Type B pancreatic cell (in vitro differentiated cells): ENCODE measurements at regions not wholly inside any gene's neighbourhood (a gene's known extent, or its start where the extent isn't known, plus 50 kb on each side); places are given as distances from the start of the nearest gene placed in this dataset.

Experiments used
- DNase-seq: peaks from one replicate; pipeline ENCODE4 v3.0.0; 2021; ENCODE audit warnings: mixed read lengths; ENCODE audit not compliant: unreplicated experiment; ENCODE audit errors: extremely low spot score
- H3K27ac Mint-ChIP-seq: 2 replicates; pipeline ENCODE4 v1.8.0; 2021; ENCODE audit warnings: mild to moderate bottlenecking, mixed read lengths
- H3K27me3 Mint-ChIP-seq: 2 replicates; pipeline ENCODE4 v1.8.0; 2021; ENCODE audit warnings: mixed read lengths
- H3K36me3 Mint-ChIP-seq: 2 replicates; pipeline ENCODE4 v1.8.0; 2021; ENCODE audit warnings: mixed read lengths
- H3K4me1 Mint-ChIP-seq: one replicate; pipeline ENCODE4 v1.8.0; 2021; ENCODE audit warnings: mixed read lengths; ENCODE audit not compliant: unreplicated experiment
- H3K4me3 Mint-ChIP-seq: 2 replicates; pipeline ENCODE4 v1.8.0; 2021; ENCODE audit warnings: mild to moderate bottlenecking, mixed read lengths
- H3K9me3 Mint-ChIP-seq: 2 replicates; pipeline ENCODE4 v1.8.0; 2021; ENCODE audit warnings: mixed read lengths
- TF ChIP-seq, protein P1 (sequence below): fragments of 200-600 bp; sonication (generic); conservative IDR thresholded peaks from 2 replicates; pipeline ENCODE4 v1.5.0; 2021; ENCODE audit warnings: antibody characterized with exemption, mild to moderate bottlenecking

DNA sequence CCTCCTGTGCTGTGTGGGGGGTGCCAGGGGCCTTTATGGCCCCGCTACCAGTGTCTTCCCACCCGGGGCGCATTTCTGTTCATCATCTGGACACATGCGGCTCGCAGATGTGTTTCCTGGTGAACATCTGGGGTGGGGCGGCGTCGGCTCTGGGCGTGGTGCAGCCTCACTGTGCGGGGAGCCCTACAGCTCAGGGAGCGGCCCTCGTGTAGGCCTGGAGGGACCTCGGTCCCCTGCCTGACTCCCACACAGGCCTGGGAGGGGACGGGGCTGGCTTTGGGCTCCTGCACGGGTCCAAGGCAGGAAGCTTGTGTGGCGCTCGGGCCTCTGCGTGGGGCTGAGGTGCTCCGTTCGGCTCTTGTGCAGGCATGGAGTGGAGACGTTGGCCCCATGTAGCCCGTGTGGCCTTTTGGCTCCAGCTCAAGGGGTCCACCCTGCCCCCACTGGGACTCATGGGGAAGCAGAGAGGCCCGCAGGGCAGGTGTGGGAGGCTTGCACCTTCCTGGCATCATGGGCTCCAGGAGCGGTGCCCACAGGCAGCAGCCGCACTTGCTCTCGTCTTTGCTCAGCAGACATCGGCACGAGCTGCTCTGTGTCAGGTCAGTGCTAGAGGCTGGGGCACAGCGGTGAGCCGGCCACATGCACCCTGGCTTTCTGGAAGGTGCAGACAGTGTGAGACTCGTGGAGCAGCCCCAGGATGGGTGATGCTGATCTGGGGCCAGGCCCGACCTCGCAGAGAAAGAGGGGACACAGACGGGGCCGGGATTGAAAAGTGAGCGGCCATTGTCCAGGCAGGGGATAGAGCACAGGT lies 90.1 kb upstream of the ACTRT2 start:
- H3K9me3 Mint-ChIP-seq = no peaks in the 10 kb centered on the region
- DNase-seq = no peak
- no peaks in the 10 kb centered on the region for H3K27me3 Mint-ChIP-seq
- no peaks in the 10 kb centered on the region for H3K36me3 Mint-ChIP-seq
- no peak overlapping the region for H3K4me3 Mint-ChIP-seq
- TF ChIP-seq, protein P1, sequence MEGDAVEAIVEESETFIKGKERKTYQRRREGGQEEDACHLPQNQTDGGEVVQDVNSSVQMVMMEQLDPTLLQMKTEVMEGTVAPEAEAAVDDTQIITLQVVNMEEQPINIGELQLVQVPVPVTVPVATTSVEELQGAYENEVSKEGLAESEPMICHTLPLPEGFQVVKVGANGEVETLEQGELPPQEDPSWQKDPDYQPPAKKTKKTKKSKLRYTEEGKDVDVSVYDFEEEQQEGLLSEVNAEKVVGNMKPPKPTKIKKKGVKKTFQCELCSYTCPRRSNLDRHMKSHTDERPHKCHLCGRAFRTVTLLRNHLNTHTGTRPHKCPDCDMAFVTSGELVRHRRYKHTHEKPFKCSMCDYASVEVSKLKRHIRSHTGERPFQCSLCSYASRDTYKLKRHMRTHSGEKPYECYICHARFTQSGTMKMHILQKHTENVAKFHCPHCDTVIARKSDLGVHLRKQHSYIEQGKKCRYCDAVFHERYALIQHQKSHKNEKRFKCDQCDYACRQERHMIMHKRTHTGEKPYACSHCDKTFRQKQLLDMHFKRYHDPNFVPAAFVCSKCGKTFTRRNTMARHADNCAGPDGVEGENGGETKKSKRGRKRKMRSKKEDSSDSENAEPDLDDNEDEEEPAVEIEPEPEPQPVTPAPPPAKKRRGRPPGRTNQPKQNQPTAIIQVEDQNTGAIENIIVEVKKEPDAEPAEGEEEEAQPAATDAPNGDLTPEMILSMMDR = no peak
- no peaks in the 10 kb centered on the region for H3K4me1 Mint-ChIP-seq
- H3K27ac Mint-ChIP-seq = no peak overlapping the region

DNA sequence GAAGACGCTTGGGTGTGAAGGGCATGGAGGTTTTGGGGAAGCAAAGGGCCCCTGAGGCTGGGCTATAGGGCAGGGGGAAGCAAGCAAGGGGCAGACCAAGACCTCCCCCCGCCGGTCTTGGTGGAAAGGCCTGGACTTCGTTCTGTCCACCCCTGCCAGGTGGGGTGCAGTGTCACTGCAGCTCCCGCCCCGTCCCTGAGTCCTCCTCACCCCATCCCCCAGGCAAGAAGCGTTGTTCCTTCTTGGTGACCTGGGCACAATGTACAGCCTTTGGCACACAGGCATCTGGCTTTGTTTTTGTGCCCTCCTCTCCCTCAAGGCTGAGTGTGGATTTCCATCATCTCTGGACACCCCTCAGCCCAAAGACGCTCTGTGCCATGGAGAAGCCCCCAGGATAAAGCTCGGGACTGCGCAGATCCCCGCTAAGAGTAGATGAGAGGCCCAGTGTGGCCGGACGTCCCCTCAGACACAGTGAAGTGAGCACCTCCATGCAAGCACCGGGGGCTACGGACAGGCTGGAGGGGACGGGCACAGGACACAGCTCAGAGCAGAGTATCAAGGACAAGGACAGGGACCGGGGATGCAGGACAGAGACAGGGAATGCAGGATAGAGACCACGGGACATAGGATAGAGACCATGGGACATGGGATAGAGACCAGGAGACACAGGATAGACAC lies 89.4 kb upstream of the ACTRT2 start:
- no peak for DNase-seq
- TF ChIP-seq, protein P1 = no peak
- no peaks in the 10 kb centered on the region for H3K4me1 Mint-ChIP-seq
- H3K27ac Mint-ChIP-seq = no peak overlapping the region
- H3K4me3 Mint-ChIP-seq = no peak overlapping the region
- no peaks in the 10 kb centered on the region for H3K9me3 Mint-ChIP-seq
- no peaks in the 10 kb centered on the region for H3K27me3 Mint-ChIP-seq
- H3K36me3 Mint-ChIP-seq = no peaks in the 10 kb centered on the region

DNA sequence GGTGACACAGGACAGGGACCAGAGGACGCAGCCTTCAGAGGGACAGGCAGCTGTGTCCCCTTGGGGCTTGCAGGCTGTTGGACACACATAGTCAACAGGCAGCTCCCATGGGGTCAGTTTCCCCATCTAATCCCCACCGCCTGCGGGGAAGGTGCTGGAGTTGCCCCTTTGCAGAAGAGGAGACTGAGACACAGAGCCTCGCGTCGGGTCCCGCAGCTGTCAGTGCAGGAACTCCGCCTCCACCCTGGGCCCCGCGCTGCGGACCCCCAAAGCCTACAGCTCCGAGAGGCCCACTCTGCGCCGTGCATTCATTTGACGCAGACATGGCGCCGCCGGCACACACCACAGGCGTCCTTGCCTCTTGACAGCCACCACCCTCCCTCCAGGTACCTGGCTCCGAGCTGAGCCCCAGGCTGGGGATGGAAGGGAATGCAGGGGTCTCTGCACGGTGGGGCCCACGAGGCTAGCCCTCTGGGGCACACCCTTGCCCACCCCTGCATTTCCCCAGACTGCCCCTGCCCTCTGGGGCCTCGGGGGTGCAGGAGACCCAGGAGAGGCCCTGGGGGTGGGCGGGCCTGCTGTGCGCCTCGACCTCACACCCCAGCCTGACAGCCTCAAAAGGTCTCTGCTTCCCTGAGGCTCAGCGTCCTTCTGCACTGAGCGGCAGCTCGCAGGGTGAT lies 88.5 kb upstream of the ACTRT2 start:
- Mint-ChIP-seq H3K4me1 (no peaks in the 10 kb centered on the region), H3K36me3 (no peaks in the 10 kb centered on the region), H3K27ac (no peak overlapping the region), H3K27me3 (no peaks in the 10 kb centered on the region), H3K9me3 (peaks cover under 1% of the 10 kb centered on the region), H3K4me3 (no peak overlapping the region)
- TF ChIP-seq, protein P1 = no peak
- DNase-seq = no peak

DNA sequence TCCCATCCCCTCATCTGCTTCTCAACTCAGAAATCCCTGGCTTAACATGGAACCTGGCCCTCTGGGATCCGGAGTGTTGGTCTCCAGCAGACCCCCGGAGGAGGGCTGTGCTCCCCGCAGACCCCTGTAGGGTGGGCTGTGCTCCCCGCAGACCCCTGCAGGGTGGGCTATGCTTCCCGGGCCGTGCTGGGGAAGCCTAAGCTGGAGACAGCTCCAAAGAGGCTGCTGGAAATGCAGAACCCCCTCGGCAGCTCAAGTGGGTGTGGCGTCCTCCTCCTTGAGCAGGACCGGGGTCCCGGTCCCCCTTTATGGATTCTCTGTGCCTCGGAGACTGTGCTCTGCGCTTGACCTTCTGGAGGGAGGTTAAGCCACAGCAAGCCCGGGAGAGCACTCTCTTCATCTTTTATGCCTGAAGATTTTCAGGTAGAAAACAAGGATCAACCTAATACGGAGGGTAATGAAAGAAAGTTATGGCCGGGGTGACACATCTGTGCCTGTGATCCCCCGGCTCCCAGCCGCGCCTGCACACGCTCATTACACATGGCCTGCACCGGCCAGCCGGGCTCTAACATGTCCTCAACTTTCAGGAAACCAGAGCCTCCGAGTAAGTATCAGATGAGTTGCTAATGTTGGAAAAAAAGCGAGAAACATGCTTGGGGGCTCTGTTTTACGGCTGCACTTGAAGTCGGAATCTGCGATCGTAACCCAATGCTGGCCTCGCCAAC lies 87.7 kb upstream of the ACTRT2 start:
- Mint-ChIP-seq H3K27me3 (no peaks in the 10 kb centered on the region), H3K4me1 (no peaks in the 10 kb centered on the region), H3K9me3 (peaks cover 7% of the 10 kb centered on the region), H3K36me3 (no peaks in the 10 kb centered on the region), H3K4me3 (no peak overlapping the region), H3K27ac (no peak overlapping the region)
- TF ChIP-seq, protein P1 = no peak
- no peak for DNase-seq

DNA sequence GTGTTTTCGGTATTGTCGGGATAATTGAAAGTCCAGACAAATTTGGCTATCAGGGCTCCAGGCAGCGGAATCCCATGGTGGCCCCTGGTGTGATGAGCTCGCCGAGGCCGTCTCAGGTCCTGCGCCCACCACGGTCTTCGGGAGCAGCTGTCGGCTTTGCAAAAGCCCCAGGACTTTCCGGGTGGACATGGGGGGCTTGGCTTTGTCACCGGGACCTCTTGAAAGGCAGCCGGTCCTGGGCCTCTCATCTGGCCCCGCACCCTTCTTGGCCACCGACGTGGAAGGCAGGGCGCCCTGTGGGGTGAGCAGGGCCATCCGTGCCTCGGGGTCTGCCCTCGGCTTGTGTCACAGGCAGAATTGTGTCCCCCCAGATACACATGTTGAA lies 87.1 kb upstream of the ACTRT2 start:
- no peak for DNase-seq
- no peaks in the 10 kb centered on the region for H3K36me3 Mint-ChIP-seq
- peaks cover 7% of the 10 kb centered on the region for H3K9me3 Mint-ChIP-seq
- H3K27ac Mint-ChIP-seq = no peak overlapping the region
- no peaks in the 10 kb centered on the region for H3K4me1 Mint-ChIP-seq
- no peaks in the 10 kb centered on the region for H3K27me3 Mint-ChIP-seq
- TF ChIP-seq, protein P1 = no peak
- H3K4me3 Mint-ChIP-seq = no peak overlapping the region
